Prostate gland (tissue), 2 donors: ENCODE measurements at regions not wholly inside any gene's neighbourhood (a gene's known extent, or its start where the extent isn't known, plus 50 kb on each side); places are given as distances from the start of the nearest gene placed in this dataset.

ENCODE experiments used
- DNase-seq: peaks from one replicate; pipeline ENCODE4 v3.0.0-alpha.2; 2019; ENCODE audit warnings: low spot score
- H3K27ac ChIP-seq, 2 donors: fragments of 200-600 bp; sonication (generic); 2 replicates each; pipeline ENCODE4 v1.5.1; 2017 to 2019
- H3K27me3 ChIP-seq: fragments of 200-600 bp; sonication (generic); replicated peaks from 2 replicates; pipeline ENCODE4 v1.5.1; 2019; ENCODE audit not compliant: insufficient read depth
- H3K36me3 ChIP-seq, 2 donors: fragments of 200-600 bp; sonication (generic); 1 replicate in 1 of 2; 2 replicates in 1 of 2; pipeline versions ENCODE4 v1.5.1 to v1.8.1; 2017 to 2019
- H3K4me1 ChIP-seq: fragments of 200-600 bp; sonication (generic); replicated peaks from 2 replicates; pipeline ENCODE4 v1.5.1; 2019
- H3K4me3 ChIP-seq, 2 donors: fragments of 200-600 bp; sonication (generic); 2 replicates each; pipeline ENCODE4 v1.5.1; 2017 to 2019
- H3K9me3 ChIP-seq: fragments of 200-600 bp; sonication (generic); 2 replicates; pipeline ENCODE4 v1.5.1; 2017
- POLR2A ChIP-seq: fragments of 450-650 bp; IDR thresholded peaks from one replicate; pipeline ENCODE4 v1.6.1; 2016; ENCODE audit warnings: antibody characterized with exemption, mild to moderate bottlenecking
- POLR2AphosphoS5 ChIP-seq: sonication (generic); formaldehyde crosslinking; IDR thresholded peaks from one replicate; pipeline ENCODE4 v1.6.1; 2017; ENCODE audit warnings: antibody characterized with exemption
- WGBS: methylation state at CpG from one replicate; pipeline ENCODE4 v1.1.5; 2018; 5-methylcytosine and 5-hydroxymethylcytosine counted together
- intact Hi-C: fragments of 100-400 bp; cut with DNase I; formaldehyde crosslinking; loops from one replicate; pipeline ENCODE4 v1.14.2; 2022
- TF ChIP-seq, protein P1 (sequence below), 4 experiments: fragments of 200-600 bp in 2 of 4; fragments of 450-650 bp in 2 of 4; sonication (generic) in 2 of 4; IDR thresholded peaks; 1 replicate in 3 of 4; 2 replicates in 1 of 4; pipeline ENCODE4 v1.5.1; 2016 to 2019; ENCODE audit warnings: antibody characterized with exemption in 4 of 4, mild to moderate bottlenecking in 2 of 4, moderate library complexity in 2 of 4

DNA sequence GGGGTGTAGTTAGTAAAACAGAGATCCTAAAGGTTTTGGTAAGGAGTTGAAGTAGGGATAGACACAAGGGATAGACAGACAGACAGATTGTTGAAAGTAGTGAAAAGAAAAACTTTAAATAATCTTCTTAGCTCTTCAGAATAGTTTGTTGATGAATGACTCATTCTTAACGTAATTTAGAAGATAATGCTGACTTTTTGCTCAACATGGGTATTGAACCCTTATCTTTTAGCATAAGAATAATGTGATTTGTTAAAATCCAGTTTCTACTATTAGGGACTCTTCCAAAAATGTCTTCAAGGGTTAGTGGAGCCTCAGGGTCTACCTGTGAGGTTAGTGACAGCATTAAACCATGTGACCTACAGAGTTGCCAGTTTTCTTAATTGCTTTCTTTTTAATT is 411.2 kb downstream of the ETV1 start:
- intact Hi-C loops, result no loop called here
- no peaks in the 10 kb centered on the region for H3K36me3 ChIP-seq
- WGBS, result 65% methylated on average over 1 of the region's 1 CpG
- TF ChIP-seq POLR2A (no peak), POLR2AphosphoS5 (no peak)
- TF ChIP-seq, protein P1, sequence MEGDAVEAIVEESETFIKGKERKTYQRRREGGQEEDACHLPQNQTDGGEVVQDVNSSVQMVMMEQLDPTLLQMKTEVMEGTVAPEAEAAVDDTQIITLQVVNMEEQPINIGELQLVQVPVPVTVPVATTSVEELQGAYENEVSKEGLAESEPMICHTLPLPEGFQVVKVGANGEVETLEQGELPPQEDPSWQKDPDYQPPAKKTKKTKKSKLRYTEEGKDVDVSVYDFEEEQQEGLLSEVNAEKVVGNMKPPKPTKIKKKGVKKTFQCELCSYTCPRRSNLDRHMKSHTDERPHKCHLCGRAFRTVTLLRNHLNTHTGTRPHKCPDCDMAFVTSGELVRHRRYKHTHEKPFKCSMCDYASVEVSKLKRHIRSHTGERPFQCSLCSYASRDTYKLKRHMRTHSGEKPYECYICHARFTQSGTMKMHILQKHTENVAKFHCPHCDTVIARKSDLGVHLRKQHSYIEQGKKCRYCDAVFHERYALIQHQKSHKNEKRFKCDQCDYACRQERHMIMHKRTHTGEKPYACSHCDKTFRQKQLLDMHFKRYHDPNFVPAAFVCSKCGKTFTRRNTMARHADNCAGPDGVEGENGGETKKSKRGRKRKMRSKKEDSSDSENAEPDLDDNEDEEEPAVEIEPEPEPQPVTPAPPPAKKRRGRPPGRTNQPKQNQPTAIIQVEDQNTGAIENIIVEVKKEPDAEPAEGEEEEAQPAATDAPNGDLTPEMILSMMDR (IDR thresholded peaks at IDR 0.05), result no peak
- no peaks in the 10 kb centered on the region for H3K4me1 ChIP-seq
- no peaks in the 10 kb centered on the region for H3K27me3 ChIP-seq
- no peak for DNase-seq
- no peaks in the 10 kb centered on the region for H3K9me3 ChIP-seq
- H3K4me3 ChIP-seq, result no peak overlapping the region
- no peak overlapping the region for H3K27ac ChIP-seq

DNA sequence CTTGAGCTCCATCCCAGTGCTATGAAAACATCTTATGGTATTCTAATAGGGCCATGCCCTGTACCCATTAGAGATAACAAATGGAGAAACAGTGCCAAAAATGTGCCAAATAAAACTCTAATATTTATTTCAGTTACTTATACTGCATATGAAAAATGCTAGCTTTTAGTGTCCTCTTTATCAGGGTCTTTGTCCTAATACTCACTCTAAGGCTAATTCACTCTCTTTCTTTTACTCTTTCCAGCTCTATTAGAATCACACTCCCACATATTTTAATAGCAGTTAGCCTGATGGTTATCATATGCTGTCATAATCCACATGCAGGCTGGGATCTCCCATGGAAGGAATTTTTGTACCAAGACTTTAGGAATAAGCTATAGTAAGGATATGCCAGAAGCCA is 408.4 kb downstream of the ETV1 start:
- intact Hi-C loops, result no loop called here
- DNase-seq, result no peak
- Histone ChIP-seq H3K27ac (no peak overlapping the region), H3K9me3 (no peaks in the 10 kb centered on the region), H3K4me3 (no peak overlapping the region), H3K4me1 (no peaks in the 10 kb centered on the region), H3K36me3 (no peaks in the 10 kb centered on the region), H3K27me3 (no peaks in the 10 kb centered on the region)
- TF ChIP-seq POLR2A, result no peak
- TF ChIP-seq POLR2AphosphoS5, result no peak
- TF ChIP-seq, protein P1 (IDR thresholded peaks at IDR 0.05), result no peak

DNA sequence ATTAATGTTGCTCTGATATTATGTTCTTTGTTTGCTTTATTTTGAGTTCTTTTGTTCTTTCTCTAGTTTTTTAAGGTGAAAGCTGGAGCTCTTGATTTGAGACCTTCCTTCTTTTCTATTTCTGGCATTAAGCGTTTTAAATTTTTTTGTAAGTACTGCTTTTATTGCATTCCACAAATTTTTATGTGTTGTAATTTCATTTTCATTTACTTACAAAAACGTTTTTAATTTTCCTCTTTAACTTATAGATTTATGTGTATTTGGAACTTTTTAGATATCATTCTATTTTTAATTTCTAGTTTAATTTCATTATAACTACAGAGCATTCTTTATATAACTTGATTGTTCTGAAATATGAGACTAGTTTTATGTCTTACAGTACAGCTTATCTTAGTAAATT is 395.6 kb downstream of the ETV1 start:
- no peaks in the 10 kb centered on the region for H3K27me3 ChIP-seq
- WGBS, result 70% methylated on average over 2 of the region's 2 CpGs

DNA sequence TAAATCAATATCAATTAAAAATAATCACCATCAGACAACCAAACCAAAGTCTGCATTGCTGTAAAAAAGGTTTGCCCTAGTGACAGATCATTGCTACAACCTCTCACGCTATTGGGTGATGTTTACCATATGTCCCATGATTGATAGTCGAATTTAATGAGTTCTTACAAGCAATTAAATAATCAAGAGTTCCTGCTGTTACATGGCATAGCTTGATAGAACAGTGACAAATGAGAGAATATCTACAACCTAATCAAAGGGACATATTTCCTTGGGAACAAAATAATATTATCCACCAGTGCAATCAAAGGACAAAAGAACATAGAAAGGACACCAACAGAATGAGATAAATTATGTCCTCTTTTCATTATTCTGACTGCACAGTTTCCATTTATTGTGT is 387.4 kb downstream of the ETV1 start:
- H3K9me3 ChIP-seq, result no peaks in the 10 kb centered on the region
- H3K4me1 ChIP-seq, result no peaks in the 10 kb centered on the region
- no peak for DNase-seq
- H3K4me3 ChIP-seq, result no peak overlapping the region
- WGBS, result 57% methylated on average over 2 of the region's 2 CpGs
- no peak overlapping the region for H3K27ac ChIP-seq
- intact Hi-C loops, result no loop called here
- no peaks in the 10 kb centered on the region for H3K36me3 ChIP-seq
- no peaks in the 10 kb centered on the region for H3K27me3 ChIP-seq
- TF ChIP-seq POLR2AphosphoS5 (no peak), POLR2A (no peak)

More for the DNA sequence above, 395.6 kb downstream of the ETV1 start:
- no peaks in the 10 kb centered on the region for H3K9me3 ChIP-seq
- no peak for DNase-seq
- intact Hi-C loops, result no loop called here
- H3K4me1 ChIP-seq, result no peaks in the 10 kb centered on the region
- TF ChIP-seq, protein P1 (IDR thresholded peaks at IDR 0.05), result no peak
- no peak for TF ChIP-seq POLR2A
- TF ChIP-seq POLR2AphosphoS5, result no peak
- H3K36me3 ChIP-seq, result no peaks in the 10 kb centered on the region
- H3K4me3 ChIP-seq, result no peak overlapping the region
- H3K27ac ChIP-seq, result no peak overlapping the region

DNA sequence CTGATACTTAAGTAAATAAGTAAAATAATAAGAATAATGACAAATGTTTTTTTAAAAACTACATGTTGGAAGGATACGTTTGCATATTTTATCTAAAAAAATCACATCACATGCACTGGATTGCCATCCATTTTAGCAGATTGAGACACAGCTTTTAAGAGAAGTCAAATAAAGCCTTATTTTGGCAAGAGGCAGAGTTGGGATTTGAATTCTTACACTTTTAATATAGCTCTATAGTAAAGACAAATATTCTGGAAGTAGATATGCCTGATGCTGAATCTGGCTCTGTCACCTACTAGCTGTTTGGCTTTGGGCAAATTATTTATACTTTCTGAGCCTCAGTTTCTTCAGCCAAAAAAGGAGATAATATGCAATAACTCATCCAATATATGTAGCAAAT is 386.4 kb downstream of the ETV1 start:
- no peaks in the 10 kb centered on the region for H3K4me1 ChIP-seq
- intact Hi-C loops, result no loop called here
- H3K27me3 ChIP-seq, result no peaks in the 10 kb centered on the region
- no peaks in the 10 kb centered on the region for H3K36me3 ChIP-seq
- no peak for DNase-seq
- no peak overlapping the region for H3K4me3 ChIP-seq
- 55% methylated on average over 1 of the region's 1 CpG for WGBS
- TF ChIP-seq, protein P1 (IDR thresholded peaks at IDR 0.05), result no peak
- TF ChIP-seq POLR2AphosphoS5 (no peak), POLR2A (no peak)
- no peaks in the 10 kb centered on the region for H3K9me3 ChIP-seq
- no peak overlapping the region for H3K27ac ChIP-seq
